Middle frontal gyrus (tissue), 1 donor: ENCODE measurements at regions not wholly inside any gene's neighbourhood (a gene's known extent, or its start where the extent isn't known, plus 50 kb on each side); places are given as distances from the start of the nearest gene placed in this dataset.

Experiments used
- DNase-seq: peaks from one replicate; pipeline ENCODE4 v3.0.0-alpha.2; 2015; ENCODE audit warnings: low spot score; ENCODE audit errors: extremely low spot score

GRCh38 chr16:6308176-6308575, 1024.5 kb upstream of the RBFOX1 start:
- no peak for DNase-seq

GRCh38 chr16:6300523-6300922, 1032.1 kb upstream of the RBFOX1 start:
- DNase-seq: no peak

GRCh38 chr16:6297666-6298410, 1034.8 kb upstream of the RBFOX1 start:
- no peak for DNase-seq

- DNase-seq: no peak
Measured at GRCh38 chr16:6286176-6286575, 1046.5 kb upstream of the RBFOX1 start.

- DNase-seq: no peak
Measured at GRCh38 chr16:6284731-6285130, 1047.9 kb upstream of the RBFOX1 start.

GRCh38 chr16:6281994-6282393, 1050.7 kb upstream of the RBFOX1 start:
- no peak for DNase-seq

- no peak for DNase-seq
Measured at GRCh38 chr16:6281274-6281673, 1051.4 kb upstream of the RBFOX1 start.

GRCh38 chr16:6280055-6280454, 1052.6 kb upstream of the RBFOX1 start:
- no peak for DNase-seq

GRCh38 chr16:6279286-6279685, 1053.4 kb upstream of the RBFOX1 start:
- DNase-seq: no peak

GRCh38 chr16:6274351-6274750, 1058.3 kb upstream of the RBFOX1 start:
- DNase-seq: no peak

- no peak for DNase-seq
Measured at GRCh38 chr16:6267682-6268081, 1065.0 kb upstream of the RBFOX1 start.

- DNase-seq: no peak
Measured at GRCh38 chr16:6266703-6267102, 1065.9 kb upstream of the RBFOX1 start.

GRCh38 chr16:6265968-6266367, 1066.7 kb upstream of the RBFOX1 start:
- DNase-seq: no peak

- no peak for DNase-seq
Measured at GRCh38 chr16:6258056-6258455, 1074.6 kb upstream of the RBFOX1 start.

GRCh38 chr16:6252541-6252940, 1080.1 kb upstream of the RBFOX1 start:
- no peak for DNase-seq

GRCh38 chr16:6250511-6250910, 1082.1 kb upstream of the RBFOX1 start:
- no peak for DNase-seq

- DNase-seq: no peak
Measured at GRCh38 chr16:6249863-6250262, 1082.8 kb upstream of the RBFOX1 start.

- DNase-seq: no peak
Measured at GRCh38 chr16:6248199-6248598, 1084.4 kb upstream of the RBFOX1 start.

- DNase-seq: no peak
Measured at GRCh38 chr16:6247775-6248174, 1084.9 kb upstream of the RBFOX1 start.

- DNase-seq: no peak
Measured at GRCh38 chr16:6247150-6247549, 1085.5 kb upstream of the RBFOX1 start.

GRCh38 chr16:6246266-6246665, 1086.4 kb upstream of the RBFOX1 start:
- DNase-seq: no peak

GRCh38 chr16:6232056-6232455, 1100.6 kb upstream of the RBFOX1 start:
- DNase-seq: no peak

- no peak for DNase-seq
Measured at GRCh38 chr16:6231398-6231797, 1101.2 kb upstream of the RBFOX1 start.

GRCh38 chr16:6229186-6229585, 1103.5 kb upstream of the RBFOX1 start:
- no peak for DNase-seq
